Spleen (tissue), 7 donors: ENCODE measurements at regions not wholly inside any gene's neighbourhood (a gene's known extent, or its start where the extent isn't known, plus 50 kb on each side); places are given as distances from the start of the nearest gene placed in this dataset.

Experiments
- POLR2A ChIP-seq, 3 donors: fragments of 450-650 bp; IDR thresholded peaks; one replicate each; pipeline ENCODE4 v1.5.1; 2017; ENCODE audit warnings: antibody characterized with exemption in 3 of 3, mild to moderate bottlenecking in 1 of 3
- POLR2AphosphoS5 ChIP-seq, 3 donors: sonication (generic); formaldehyde crosslinking; IDR thresholded peaks; one replicate each; pipeline ENCODE4 v1.5.1; 2017; ENCODE audit warnings: antibody characterized with exemption in 3 of 3
- TF ChIP-seq, protein P1 (sequence below), 11 experiments: fragments of 200-600 bp in 7 of 11; fragments of 450-650 bp in 4 of 11; sonication (generic) in 4 of 11; IDR thresholded peaks in 8 of 11; conservative IDR thresholded peaks in 3 of 11; 1 replicate in 7 of 11; 2 replicates in 4 of 11; pipeline versions ENCODE4 v1.4.0 to v1.8.0; 2016 to 2021; ENCODE audit warnings: antibody characterized with exemption in 11 of 11, inconsistent platforms in 4 of 11, mild to moderate bottlenecking in 1 of 11
- donor health status: DM: no; HTN: no; CAD: no; lungs with moderate emphysema.
- donor health status: DM: no; HTN: no; CAD: no.
- donor health status: DM: no; HTN: no; CAD: no.

- TF ChIP-seq POLR2A (IDR thresholded peaks at IDR 0.05) (no peak), POLR2AphosphoS5 (IDR thresholded peaks at IDR 0.05) (no peak)
- TF ChIP-seq, protein P1, sequence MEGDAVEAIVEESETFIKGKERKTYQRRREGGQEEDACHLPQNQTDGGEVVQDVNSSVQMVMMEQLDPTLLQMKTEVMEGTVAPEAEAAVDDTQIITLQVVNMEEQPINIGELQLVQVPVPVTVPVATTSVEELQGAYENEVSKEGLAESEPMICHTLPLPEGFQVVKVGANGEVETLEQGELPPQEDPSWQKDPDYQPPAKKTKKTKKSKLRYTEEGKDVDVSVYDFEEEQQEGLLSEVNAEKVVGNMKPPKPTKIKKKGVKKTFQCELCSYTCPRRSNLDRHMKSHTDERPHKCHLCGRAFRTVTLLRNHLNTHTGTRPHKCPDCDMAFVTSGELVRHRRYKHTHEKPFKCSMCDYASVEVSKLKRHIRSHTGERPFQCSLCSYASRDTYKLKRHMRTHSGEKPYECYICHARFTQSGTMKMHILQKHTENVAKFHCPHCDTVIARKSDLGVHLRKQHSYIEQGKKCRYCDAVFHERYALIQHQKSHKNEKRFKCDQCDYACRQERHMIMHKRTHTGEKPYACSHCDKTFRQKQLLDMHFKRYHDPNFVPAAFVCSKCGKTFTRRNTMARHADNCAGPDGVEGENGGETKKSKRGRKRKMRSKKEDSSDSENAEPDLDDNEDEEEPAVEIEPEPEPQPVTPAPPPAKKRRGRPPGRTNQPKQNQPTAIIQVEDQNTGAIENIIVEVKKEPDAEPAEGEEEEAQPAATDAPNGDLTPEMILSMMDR (IDR thresholded peaks at IDR 0.05 in 8 of 11, conservative IDR thresholded peaks at IDR 0.05 in 3 of 11): no peak
Observed at GRCh38 chr6:90793771-90794170, 206.9 kb upstream of the MAP3K7 start.
